Stimulated activated CD4-positive, alpha-beta T cell treated with anti-CD3 and anti-CD28 coated beads, Interleukin-15, amount 100 ng/mL, for 24 hours (primary cell): ENCODE measurements at regions not wholly inside any gene's neighbourhood (a gene's known extent, or its start where the extent isn't known, plus 50 kb on each side); places are given as distances from the start of the nearest gene placed in this dataset.

Experiments
- DNase-seq: peaks from one replicate; pipeline ENCODE4 v3.0.0-alpha.2; 2020

DNA sequence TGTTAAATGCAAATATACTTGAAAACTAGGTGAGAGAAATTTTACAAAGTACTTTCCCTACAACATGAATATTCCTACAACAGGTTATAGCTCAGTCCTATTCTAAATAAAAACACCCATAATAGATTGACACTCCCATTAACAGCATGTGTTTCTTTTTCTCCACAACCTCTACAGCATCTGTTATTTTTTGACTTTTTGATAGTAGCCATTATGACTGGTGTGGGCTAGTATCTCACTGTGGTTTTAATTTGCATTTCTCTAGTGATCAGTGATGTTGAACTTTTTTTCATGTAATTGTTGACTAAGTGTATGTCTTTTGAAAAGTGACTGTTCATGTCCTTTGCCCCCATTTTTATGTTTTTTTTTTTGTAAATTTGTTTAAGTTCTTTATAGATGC, 1506.1 kb upstream of the CDH9 start:
- no peak for DNase-seq

DNA sequence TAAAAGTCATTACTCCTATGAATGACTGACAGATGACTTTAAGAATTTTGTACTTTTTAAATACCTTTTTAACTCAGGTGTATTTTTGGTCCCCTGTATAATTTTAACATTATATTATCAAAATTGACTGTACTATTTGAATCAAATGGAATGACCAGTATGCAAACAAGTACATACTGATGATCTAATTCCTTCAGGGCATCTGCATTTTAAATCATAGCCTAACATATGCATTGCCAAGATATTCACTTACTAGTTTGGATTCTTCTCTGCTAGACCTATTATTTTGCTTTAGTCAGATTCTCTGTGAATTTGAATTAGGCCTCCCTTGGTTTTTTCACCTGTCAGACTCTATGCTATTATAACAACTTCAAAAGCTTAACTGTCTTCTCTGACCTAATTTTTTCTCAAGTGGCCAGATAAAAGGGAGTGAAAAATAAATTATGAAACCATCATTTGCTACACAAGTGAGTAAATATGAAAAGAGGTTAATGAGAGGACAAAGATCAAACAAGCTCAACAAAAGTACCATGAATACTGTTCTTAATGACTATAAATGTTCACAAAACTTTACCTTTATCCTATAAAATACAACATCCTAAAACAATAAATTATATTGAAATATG, 1505.2 kb upstream of the CDH9 start:
- no peak for DNase-seq

DNA sequence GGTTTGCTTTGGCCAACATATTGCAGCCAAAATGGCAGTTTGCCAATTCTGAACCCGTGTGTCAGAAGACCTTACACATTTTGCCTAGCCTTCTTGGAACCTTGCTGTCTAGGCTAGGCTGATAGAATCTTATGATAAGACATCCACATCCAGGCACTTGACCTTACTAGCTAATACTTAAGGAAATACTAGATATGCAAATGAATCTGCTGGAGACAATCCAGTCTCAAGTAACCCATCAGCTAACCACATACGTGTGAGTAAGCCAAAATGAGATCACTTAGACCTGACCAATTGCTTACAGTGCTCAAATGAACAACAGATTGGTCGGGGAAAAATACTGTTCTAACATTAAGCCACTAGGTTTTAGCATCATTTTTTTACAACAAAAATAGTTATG, 1504.6 kb upstream of the CDH9 start:
- no peak for DNase-seq

DNA sequence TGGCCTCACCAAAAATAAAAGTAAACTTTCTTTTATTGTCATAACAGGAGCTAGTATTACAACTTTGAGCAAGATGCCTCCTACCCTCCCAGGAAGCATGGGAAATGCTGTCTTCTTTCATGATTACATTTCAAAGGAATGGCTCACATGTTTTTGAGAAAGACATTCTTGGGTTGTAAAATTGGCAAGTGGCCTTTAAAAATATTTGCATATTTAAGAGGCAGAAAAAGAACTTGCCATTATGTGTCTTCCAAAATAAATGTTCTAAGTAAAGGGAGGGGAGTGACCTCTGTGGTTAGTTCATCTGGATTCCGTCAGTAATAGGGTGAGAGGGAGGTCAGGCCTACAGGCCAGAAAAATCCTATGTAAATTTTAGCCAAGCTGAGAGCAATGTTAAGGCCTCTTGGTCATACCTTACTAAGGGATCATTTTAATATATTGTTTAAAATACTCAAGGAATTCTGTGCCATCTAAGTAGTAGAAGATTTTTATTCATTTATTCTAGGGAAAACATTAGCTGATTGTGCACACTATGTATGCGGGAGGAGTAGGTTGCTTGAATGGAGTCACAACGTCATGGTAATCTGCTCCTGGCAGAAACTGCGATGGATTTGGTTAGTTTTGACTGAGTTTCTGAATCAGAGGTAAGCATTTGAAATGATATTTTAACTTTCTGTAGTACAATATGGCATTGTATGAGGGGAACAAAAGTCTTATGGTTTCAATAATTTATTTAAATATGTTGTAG, 1485.7 kb upstream of the CDH9 start:
- no peak for DNase-seq

DNA sequence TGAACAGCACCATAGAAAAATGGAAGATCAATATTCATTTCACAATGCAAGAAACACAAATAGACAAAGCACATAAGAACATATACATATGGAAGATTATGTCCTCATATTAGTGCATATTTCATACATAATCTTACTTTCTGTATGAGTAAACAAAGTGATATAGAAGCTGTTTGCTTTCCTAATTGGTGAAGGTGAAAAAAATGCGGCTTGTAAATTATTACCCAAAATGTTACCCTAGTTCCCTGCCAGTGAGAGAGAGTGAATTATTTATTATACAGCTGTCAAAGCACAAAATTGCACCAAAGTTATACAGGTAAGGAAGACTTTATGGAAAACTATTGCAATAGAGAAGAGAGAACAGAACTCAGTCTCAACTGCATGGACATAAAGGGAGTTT, 1485.0 kb upstream of the CDH9 start:
- no peak for DNase-seq

DNA sequence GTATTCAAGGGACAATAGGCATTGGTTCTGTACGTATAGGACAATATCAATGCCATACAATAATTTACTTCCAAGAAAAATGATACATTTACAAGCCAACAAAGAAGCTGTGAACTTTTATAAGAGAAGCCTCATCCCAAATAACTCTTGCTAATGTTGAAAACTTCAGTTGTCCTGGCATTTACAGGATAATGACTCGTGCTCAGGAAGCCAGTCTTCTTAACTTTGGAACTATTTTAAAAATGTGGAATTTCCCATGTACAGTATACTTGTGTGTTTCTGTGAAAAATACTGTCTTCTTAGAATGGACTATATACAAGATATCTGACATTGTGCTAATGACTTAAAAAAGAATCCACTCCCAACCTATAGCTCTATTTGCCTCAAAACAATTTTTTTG, 1479.3 kb upstream of the CDH9 start:
- no peak for DNase-seq

DNA sequence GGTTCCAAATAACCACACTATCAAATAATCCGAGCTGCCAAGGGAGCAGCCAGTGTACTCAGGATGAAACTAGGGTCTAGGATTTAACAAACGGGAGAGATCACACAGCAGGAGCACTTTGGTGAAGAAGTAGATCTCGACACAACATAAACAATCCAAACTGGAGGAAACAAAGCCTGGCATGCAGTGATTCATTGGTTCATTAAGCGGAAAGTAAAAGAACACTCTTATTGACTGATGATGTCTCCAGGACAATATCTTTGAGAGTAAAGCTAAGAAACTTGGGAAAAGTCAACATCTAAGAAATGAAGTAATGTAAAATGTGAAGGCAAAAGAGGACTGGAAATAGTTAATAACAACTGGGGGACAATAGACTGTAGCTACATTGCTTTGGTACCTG, 1478.3 kb upstream of the CDH9 start:
- DNase-seq, result no peak

DNA sequence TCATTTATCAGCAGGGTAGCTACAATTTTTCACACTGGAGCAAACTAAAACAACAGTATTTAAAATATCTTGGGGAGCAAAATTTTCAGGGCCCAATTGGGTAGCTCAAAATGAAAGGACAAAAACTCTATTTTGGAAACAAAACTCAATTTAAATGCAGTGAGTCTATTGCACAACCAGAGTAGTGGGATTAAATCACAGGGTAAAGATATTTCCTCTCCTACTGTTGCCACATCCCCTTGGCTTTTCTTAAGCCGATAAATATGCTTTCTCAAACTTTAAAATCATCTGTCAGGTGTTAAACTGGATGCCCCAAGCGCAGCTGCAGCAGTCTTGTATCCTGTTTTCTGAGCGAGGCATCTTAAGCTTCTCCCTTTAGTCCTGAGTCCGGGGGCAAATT, 1474.3 kb upstream of the CDH9 start:
- no peak for DNase-seq

DNA sequence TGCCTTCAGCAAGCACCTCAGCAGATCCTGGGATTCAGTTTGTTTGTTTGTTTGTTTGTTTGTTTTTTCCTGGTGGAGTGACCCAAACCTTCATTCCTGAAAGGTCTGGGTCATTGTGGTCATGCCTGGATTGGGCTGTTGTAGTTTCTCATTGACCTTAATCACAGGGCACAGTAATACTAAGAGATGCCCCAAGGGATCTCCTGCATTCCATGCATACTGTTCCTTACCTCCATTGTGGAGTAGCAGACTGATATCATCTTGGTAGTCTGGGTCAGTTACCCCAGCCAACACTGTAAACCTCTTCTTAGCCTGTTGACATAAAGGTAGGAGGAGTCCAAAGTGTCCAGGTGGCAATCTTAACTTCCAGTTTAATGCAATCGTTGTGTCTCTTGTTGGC, 1466.7 kb upstream of the CDH9 start:
- DNase-seq, result no peak

DNA sequence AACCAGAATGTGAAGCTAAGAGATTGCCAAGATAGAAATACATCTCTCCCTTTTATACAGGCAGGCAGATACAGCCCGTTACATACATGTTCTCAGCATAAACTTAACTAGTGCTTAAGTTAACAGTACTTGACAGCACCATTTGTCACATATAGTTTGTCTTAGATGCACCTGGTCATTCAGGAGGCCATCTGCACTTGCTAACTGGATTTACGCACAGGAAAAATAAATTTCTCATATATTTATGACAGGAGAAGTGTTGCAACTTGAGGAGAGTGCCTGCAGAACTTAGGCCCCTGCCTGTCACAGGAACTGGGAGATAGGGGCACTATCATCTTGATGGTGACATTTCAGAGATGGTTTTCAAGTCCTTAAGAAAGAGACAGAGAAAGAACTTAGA, 1462.1 kb upstream of the CDH9 start:
- DNase-seq, result no peak

DNA sequence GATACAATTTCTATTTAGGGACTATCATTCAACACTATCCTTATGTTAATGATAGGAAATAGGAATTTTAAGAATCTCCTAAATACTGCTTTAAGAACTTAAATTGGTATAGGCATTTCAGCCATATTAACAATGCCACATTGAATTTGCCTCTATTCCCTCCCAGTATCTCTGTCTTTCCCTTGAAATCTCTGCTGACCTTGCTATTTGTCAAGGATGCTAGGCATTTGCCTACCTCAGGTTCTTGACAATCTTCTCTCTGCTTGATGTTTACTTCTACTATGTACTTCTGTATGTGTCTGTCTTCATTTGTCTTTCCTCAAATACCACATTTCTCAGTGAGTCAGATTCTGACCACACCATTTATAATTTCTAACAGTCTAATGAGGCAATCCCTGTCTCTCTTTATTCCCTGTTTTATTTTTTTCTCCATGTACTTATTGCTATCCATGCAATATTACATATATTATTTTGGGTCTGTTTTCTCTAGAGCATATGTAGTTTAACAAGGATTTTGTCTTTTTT, 1461.4 kb upstream of the CDH9 start:
- no peak for DNase-seq

DNA sequence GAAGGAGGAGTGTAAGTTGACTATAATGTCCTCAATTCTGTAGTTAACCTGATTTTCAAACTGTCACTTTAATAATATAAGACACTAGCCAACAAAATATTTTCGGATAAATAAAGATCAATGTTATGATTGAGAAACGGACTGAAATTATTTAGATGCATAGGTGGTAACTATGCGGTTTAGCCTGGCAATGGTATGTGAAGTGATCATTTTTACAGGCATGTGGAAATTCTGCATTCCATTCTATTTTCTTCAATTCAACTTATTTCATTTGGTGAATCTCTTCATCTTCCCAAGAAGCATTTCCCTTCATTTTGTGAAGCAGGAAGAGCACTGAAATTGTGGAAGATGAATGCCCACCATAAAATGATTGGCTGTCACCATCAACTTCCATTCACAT, 1457.5 kb upstream of the CDH9 start:
- DNase-seq, result no peak

DNA sequence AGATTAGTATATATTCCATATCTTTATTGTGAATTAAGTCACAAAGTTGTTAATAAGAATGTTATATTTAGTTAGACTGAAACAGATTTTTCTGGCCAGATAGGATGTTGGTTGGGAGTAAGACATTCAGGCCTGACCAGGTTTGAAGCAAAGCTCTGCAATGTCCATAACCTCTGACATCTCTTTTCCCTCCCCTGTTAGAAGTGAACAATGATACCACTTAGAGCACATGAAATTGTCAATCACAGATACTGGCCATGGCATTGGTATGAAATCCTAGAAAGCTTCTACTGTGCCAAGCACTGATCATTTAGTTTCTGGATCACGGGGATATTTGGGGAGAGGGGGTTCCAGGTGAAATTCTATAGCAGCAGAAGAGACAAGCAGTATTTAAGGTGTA, 1455.1 kb upstream of the CDH9 start:
- DNase-seq, result no peak

DNA sequence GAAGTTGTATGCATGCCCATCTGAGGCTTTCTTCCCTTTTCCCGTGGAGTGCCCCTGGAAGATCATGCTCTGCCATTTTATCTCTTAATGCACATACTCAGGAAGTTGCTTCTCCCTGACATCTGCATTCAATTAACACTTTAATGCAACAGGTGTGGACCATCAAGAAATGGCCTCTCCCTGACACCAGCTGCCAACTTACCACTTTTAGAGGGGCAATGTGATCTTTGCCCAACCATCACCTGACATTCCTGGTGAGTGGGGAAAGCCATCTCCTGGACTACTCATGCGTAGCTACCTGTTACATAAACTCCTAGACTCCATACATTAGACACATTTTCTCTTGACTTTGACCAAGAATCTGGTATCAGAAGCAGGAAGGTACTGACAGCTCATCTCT, 1450.4 kb upstream of the CDH9 start:
- no peak for DNase-seq

DNA sequence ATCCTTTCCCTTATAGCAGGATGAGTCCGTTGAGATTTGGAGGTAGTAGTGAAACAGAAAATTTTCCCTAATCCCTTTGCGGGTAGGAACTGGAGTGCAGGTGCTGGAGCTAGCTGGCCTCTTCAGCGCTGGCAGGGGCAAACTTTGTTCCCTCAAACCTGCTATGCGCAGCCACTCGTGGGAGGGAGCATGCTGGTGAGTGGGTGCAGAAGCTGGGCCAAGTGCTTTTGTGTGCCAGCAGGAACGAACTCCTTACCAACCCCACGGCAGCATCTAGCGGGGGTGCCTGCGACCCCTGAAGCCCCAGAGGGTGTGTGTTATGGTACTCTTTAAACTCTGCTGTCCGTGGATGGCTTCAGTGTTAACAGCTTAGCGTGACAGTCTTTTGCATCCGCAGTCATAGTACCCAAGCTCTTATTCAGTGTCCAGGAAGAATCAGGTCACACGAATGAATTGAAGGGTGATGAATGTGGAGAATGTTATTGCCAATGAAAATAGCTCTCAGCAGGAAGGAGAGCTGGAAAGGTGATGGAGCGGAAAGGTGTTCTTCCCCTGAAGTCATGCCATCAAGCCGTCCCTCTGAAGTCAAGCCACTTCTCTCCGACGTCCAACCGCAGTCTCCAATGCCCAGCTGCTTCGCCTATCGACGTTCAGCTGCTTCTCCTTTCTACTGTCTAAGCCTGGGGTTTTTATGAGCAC, 1445.1 kb upstream of the CDH9 start:
- DNase-seq, result no peak

DNA sequence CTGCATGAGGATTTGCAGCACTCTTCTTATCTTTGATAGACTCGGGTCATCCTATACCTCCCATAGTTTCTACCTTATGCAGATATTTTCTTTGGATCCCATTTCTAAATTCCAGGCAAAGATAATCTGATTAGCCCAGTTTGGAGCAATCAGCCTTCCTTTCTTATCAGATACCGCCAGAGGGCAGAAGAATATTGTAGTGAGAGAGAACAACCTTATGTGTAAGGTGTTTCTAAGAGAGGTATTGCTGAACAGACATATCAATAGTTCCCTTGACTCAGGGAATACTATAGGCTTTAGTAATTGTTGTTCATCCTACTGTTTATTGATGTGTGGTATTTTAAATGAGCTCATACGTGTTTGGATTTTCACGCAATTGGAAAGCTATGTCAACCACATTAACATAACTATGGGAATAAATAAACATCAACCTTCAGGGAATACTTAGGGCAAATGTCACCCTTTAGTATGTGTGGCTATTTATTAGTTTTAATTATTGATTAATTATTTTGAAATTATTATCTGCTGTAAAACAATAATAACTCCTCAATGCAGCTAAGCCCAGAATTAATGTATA, 1435.2 kb upstream of the CDH9 start:
- DNase-seq, result no peak

DNA sequence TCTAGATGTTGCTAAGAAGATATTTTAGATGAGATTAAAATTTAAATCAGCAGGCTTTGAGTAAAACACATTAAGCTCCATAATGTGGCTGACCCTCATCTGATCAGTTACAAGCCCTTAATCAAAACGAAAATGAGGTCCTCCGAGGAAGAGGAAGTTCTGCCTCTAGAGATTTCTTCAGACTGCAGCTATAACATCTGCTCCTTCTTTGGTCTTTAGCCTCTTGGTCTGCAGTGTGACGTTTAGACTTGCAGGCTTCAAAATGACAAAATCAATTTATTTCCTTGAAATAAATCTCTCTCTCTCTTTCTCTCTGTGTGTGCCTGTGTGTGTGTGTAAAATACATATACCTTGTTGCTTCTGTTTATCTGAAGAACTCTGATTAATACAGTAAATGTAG, 1429.8 kb upstream of the CDH9 start:
- DNase-seq, result no peak

DNA sequence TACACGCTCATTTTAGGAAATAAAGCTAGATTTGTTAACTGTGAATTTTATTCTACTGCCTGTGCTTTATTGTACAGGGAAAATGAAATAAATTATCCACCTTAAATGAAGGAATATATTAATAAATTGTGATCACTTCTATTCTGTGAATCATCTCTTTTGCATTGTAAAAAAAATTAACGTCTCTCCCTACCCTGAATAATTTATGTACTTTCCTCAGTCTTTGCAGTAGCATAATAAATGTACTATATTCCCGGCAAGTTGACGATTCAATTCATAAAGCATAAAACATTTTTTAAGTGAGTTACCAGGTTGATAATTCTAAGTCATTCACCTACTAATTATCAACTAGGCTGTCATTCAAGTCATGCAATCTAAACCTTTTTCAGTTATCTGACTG, 1425.3 kb upstream of the CDH9 start:
- no peak for DNase-seq

DNA sequence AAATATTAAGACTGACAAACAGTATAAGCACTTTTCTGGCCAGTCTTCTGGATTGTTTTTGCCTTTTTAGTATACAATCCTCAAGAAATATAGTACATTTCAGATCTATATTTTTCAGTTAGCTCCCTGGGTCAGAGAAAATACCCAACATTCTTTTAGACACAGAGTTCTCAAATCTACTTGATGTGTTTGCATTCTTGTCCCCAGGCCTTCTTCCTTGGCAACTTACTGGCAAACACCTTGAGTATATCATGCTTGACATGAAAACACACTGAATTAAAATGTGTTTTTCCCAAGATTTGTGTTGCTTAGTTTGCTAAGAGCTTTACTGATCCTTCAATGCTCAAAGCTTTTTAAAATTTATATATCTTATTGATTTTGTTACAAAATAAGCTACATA, 1413.1 kb upstream of the CDH9 start:
- no peak for DNase-seq

DNA sequence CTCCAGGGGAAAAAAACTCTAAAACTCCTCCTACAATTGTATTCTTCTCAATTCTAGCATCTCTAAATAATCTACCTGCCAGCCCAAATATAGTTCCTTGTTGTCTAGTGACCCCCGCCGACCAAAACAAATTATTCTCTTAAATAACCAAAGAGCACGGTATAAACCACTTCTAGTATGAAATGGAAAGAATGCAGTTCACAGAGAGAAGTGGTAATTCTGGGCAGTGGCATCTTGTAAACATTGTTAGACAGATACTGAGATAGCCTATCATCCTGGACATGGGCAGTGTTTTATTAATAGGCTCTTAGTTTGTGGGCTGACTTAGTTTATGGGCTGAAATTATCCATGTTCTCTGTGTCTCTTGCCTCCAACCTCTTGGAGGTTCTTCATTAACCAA, 1412.6 kb upstream of the CDH9 start:
- DNase-seq, result no peak

DNA sequence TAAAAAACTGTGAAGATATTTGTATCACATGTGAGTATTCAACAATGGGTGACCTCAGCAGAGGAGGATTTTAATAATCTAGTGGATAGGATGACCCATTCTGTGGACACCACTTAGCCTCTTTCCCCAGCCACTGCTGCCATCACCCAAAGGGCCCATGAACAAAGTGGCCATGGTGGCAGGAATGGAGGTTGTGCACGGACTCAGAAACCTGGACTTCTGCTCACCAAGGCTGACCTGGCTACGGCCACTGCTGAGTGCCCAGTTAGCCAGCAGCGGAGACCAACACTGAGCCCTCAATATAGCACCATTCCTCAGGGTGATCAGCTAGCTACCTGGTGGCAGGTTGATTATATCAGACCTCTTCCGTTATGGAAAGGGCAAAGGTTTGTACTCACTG, 1410.4 kb upstream of the CDH9 start:
- DNase-seq, result no peak

DNA sequence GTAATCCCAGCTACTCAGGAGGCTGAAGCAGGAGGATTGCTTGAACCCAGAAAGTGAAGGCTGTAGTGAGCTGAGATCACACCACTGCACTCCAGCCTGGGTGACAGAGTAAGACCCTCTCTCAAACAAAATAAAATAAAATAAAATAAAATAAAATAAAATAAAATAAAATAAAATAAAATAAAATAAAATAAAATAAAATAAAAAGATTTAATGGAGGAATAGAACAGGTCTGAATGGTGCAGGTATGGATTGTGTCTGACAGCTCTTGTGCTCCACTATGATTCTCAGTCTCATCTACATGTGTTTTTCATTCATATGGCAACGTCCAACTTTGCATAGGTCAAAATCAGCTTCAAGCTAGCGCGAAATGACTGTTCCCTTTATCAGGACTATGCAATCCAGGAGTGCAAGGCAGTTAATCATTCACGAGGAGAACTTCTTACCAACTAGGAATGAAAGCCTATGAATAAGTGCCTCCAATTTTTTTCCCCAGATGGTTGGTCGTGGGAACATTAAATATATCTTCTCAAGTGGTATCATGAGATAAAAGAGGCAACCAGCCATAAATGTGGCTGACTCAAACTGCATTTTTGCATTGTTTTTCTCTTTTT, 1392.3 kb upstream of the CDH9 start:
- DNase-seq, result no peak

DNA sequence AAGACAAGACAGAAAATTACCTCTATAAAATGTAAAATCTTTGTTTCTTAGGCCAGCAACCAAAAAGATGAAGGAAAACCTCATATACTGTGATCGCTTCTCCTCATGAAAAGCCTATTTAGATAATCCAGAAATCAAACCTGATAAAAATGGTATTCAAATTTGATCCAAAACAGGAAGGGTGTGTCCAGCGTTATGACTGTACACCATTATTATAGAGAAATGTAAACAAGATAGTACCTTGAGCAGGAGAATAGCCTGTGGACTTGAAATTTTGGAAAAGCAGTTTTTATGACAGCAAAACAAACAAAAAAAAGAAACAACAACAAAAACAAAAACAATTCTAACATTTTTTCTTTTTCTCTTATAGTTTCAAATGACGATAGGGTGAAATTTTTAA, 1382.8 kb upstream of the CDH9 start:
- DNase-seq, result no peak
